Effector memory CD8-positive, alpha-beta T cell (primary cell): ENCODE measurements at regions not wholly inside any gene's neighbourhood (a gene's known extent, or its start where the extent isn't known, plus 50 kb on each side); places are given as distances from the start of the nearest gene placed in this dataset.

ENCODE experiments used
- ATAC-seq: fragments of 150-1000 bp; cut with Tn5 transposase; replicated peaks from 2 replicates; pipeline ENCODE4 v1.10.0; 2021; ENCODE audit warnings: mild to moderate bottlenecking, moderate library complexity
- DNase-seq, 3 experiments: peaks; one replicate each; pipeline ENCODE4 v3.0.0; 2021
- H3K27ac Mint-ChIP-seq, 2 donors: one replicate each; pipeline ENCODE4 v1.8.0; 2022; ENCODE audit warnings: mild to moderate bottlenecking in 2 of 2, mixed read lengths in 2 of 2, moderate library complexity in 2 of 2
- H3K27me3 Mint-ChIP-seq, 2 donors: one replicate each; pipeline ENCODE4 v1.8.0; 2022; ENCODE audit warnings: mixed read lengths in 2 of 2
- H3K36me3 Mint-ChIP-seq: one replicate; pipeline ENCODE4 v1.8.0; 2022; ENCODE audit warnings: mild to moderate bottlenecking, moderate library complexity, mixed read lengths; ENCODE audit not compliant: insufficient read depth
- H3K4me1 Mint-ChIP-seq, 2 donors: one replicate each; pipeline ENCODE4 v1.8.0; 2022; ENCODE audit warnings: low read depth in 2 of 2, mixed read lengths in 2 of 2
- H3K4me3 Mint-ChIP-seq, 2 donors: one replicate each; pipeline ENCODE4 v1.8.0; 2022; ENCODE audit warnings: mild to moderate bottlenecking in 2 of 2, mixed read lengths in 2 of 2, moderate library complexity in 2 of 2
- H3K9me3 Mint-ChIP-seq, 2 donors: one replicate each; pipeline ENCODE4 v1.8.0; 2022; ENCODE audit warnings: mixed read lengths in 2 of 2

DNA sequence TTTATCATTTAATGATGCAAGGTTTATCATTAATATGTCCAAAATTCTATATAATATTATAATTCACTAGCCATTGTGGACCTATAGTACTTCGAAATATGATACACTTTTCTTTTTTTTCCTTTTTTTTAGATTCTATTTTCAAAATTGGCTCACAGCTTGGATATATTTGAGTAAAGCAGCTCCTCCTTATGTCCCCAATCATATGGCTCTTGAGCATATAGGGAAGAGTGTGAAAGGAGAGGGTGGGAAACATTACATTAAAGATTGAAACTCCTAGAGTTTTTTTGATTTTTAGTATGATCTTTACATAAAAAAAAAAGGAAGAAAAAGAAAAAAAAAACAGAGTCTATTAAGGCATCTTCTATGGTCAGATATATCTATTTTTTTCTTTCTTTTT lies 457.9 kb downstream of the RIT2 start:
- no peaks in the 10 kb centered on the region for H3K4me1 Mint-ChIP-seq
- H3K4me3 Mint-ChIP-seq = no peak overlapping the region
- no peak for ATAC-seq
- H3K9me3 Mint-ChIP-seq = peaks cover 0 to 7% of the 10 kb centered on the region in 2 donors
- H3K36me3 Mint-ChIP-seq = no peaks in the 10 kb centered on the region
- DNase-seq = no peak
- H3K27ac Mint-ChIP-seq = no peak overlapping the region
- H3K27me3 Mint-ChIP-seq = no peaks in the 10 kb centered on the region

GRCh38 chr18:42658171-42658570 lies 457.3 kb downstream of the RIT2 start:
- Mint-ChIP-seq H3K4me1 (no peaks in the 10 kb centered on the region), H3K9me3 (peaks cover 0 to 7% of the 10 kb centered on the region in 2 donors), H3K4me3 (no peak overlapping the region), H3K36me3 (no peaks in the 10 kb centered on the region), H3K27me3 (no peaks in the 10 kb centered on the region), H3K27ac (no peak overlapping the region)
- ATAC-seq (no peak), DNase-seq (no peak)

GRCh38 chr18:42659187-42659586 lies 456.3 kb downstream of the RIT2 start:
- Mint-ChIP-seq H3K9me3 (peaks cover 0 to 4% of the 10 kb centered on the region in 2 donors), H3K27ac (no peak overlapping the region)
- no peak for ATAC-seq

GRCh38 chr18:42670860-42671259 lies 444.6 kb downstream of the RIT2 start:
- Mint-ChIP-seq H3K9me3 (peaks cover 9 to 16% of the 10 kb centered on the region in 2 donors), H3K27me3 (no peaks in the 10 kb centered on the region), H3K36me3 (no peaks in the 10 kb centered on the region), H3K4me1 (no peaks in the 10 kb centered on the region), H3K4me3 (no peak overlapping the region), H3K27ac (no peak overlapping the region)
- ATAC-seq = no peak
- DNase-seq = no peak

More at GRCh38 chr18:42659187-42659586, 456.3 kb downstream of the RIT2 start:
- no peak for DNase-seq
- Mint-ChIP-seq H3K27me3 (no peaks in the 10 kb centered on the region), H3K36me3 (no peaks in the 10 kb centered on the region), H3K4me1 (no peaks in the 10 kb centered on the region), H3K4me3 (no peak overlapping the region)

- DNase-seq = no peak
- Mint-ChIP-seq H3K27ac (no peak overlapping the region), H3K36me3 (no peaks in the 10 kb centered on the region), H3K4me1 (no peaks in the 10 kb centered on the region), H3K9me3 (peaks cover 7 to 16% of the 10 kb centered on the region in 2 donors), H3K27me3 (no peaks in the 10 kb centered on the region), H3K4me3 (no peak overlapping the region)
- no peak for ATAC-seq
Measured at GRCh38 chr18:42675810-42676209, 439.7 kb downstream of the RIT2 start.

- ATAC-seq = no peak
- H3K27ac Mint-ChIP-seq = no peak overlapping the region
- H3K4me3 Mint-ChIP-seq = no peak overlapping the region
- no peaks in the 10 kb centered on the region for H3K27me3 Mint-ChIP-seq
- peaks cover 13 to 27% of the 10 kb centered on the region in 2 donors for H3K9me3 Mint-ChIP-seq
- no peaks in the 10 kb centered on the region for H3K4me1 Mint-ChIP-seq
- no peaks in the 10 kb centered on the region for H3K36me3 Mint-ChIP-seq
- DNase-seq = no peak
Measured at GRCh38 chr18:42683094-42683493, 432.4 kb downstream of the RIT2 start.

GRCh38 chr18:42689310-42689709 lies 426.2 kb downstream of the RIT2 start:
- H3K4me3 Mint-ChIP-seq = no peak overlapping the region
- H3K27me3 Mint-ChIP-seq = no peaks in the 10 kb centered on the region
- ATAC-seq (no peak), DNase-seq (no peak)
- H3K9me3 Mint-ChIP-seq = peaks cover 12 to 23% of the 10 kb centered on the region in 2 donors
- H3K36me3 Mint-ChIP-seq = no peaks in the 10 kb centered on the region
- no peak overlapping the region for H3K27ac Mint-ChIP-seq
- H3K4me1 Mint-ChIP-seq = no peaks in the 10 kb centered on the region
